NCI-H226 (cell line): ENCODE measurements at regions not wholly inside any gene's neighbourhood (a gene's known extent, or its start where the extent isn't known, plus 50 kb on each side); places are given as distances from the start of the nearest gene placed in this dataset.

ENCODE experiments used
- DNase-seq: peaks from one replicate; pipeline ENCODE4 v3.0.0-alpha.2; 2015

DNA sequence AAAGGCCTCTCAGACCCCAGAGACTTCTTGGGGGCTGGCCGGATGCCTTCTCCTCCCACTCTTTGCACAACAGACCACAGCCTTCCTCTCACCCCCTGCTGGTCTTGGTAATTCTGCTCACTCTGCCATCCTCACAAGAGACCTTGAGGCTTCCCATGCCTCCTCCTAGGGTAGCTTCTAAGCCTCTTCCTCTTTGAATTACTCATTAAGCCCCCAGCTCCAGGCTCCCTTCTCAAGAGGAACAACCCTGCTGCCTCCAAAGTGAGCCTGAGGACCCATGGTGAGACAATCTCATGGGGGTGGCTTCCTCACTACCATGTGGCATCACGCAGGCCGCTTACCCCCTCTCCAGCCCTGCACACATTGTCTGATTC lies 184.6 kb upstream of the SYT13 start:
- DNase-seq, result no peak

DNA sequence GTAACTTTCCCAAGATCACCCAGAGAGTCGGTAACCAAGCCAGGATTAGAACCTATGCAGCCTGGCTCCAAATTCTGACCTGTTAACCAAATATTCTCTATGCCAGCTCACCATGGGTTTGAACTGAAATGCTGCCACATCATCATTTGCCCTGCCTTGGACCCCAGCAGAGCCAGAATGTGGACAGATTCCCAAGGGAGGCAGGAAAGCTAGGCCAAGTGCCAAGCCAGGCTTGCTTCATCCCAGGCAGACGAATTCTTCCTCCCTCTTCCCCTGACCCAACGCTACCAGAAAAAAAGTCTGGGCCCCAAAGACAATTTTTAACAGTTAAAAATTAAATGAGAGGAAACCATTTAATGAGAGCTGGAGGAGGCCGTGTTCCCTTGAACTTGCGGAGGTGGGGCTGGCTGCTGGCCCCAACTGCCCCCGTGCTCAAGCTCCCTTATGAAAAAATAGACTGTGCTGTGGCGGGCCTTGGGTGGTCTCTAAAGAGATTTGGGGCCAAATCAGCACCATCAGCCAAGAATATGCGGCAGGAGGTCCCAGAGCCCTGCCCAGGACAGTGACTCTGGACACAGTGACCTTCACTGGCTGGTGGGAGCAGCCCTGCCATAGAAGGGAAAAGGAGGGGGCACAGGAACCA lies 184.1 kb upstream of the SYT13 start:
- peak; percentile 66 for DNase-seq

DNA sequence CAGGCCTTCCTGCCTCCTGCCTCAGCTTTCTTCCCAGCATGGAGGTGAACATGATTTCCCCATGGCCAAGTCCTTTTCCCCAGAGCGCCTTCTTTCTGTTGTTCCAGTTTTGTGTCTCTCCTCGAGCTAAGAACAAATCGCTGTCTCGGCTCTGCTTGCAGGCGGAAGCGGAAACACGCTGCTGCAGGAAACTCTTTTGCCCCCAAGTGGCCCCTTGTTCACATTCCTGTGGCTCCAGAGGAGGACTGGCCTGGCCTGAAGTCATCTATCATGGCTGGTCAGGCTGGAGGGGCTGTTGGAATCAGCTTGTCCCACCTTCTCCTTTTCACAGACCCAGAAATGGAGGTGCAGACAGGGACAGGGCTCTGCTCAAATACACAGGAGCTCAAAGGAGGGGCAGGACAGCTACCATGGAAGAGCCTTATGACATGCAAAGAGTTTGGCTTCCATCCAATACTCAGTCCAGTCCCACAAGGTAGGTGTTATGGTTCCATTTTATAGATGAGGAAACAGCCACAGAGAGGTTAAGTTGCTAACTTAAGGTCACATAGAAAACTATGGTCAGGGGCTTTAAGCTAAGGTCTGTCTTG lies 182.2 kb upstream of the SYT13 start:
- DNase-seq, result no peak

DNA sequence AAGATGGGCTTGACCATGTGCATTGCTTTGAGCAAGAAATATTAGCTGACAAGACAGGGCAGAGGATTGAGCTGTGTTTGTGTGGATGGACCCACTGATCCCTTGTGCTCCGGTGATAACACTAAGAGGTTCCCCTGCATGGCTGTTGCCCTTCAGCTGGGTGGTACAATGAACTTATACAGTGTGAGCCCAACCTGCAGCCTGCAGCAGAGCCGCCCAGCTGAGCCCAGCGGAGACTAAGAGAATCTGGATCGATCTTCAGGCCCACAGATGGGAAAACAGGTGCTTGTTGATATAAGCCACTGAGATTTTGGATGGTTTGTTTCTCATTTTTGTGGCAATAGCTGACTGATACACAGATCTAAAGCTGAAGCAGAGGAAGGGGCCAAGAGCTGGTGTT lies 177.4 kb upstream of the SYT13 start:
- DNase-seq, result no peak

DNA sequence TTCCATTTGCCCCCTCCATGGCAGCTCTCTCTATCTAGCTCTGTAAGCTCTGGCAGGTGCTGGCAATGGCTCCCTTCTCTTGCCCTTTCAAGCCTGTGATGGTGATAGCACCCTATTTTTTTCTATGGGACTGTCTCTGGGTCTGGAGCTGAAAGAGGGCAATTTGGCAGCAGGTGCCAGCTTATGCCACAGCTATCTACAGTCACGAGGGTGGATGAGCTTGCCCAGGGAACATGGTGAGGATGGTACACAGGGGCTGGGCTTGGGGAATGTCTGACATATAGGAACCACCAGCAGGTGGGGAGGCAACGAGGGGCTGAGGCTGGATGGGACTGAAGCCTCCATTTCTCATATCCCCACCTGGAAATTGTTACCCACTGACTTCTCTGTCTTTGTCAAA lies 175.4 kb upstream of the SYT13 start:
- DNase-seq, result no peak

DNA sequence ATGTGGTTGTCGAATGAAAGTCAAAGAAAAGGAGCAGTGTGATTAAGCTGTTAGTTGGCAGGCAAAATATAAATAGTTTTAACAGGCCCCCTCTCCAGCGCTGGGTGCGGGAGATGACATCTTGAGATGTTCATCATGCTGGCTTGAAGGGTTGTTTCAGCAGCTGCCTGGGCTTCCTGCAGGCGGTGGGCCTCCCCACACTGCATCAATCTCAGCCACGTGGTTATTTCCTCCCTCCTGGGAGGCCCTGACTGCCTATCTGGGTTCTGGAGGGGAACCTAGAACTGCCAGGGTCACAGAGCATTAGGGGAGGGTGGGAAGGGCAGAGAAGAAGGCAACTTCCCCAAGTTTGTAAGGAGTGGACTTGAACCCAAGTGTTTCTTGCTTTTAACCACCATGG lies 173.3 kb upstream of the SYT13 start:
- DNase-seq, result no peak

GRCh38 chr11:45458269-45458668 lies 172.1 kb upstream of the SYT13 start:
- DNase-seq, result no peak

GRCh38 chr11:45457649-45458048 lies 171.5 kb upstream of the SYT13 start:
- peak; percentile 91 for DNase-seq

- DNase-seq, result no peak
Measured at GRCh38 chr11:45456686-45457085, 170.5 kb upstream of the SYT13 start.

DNA sequence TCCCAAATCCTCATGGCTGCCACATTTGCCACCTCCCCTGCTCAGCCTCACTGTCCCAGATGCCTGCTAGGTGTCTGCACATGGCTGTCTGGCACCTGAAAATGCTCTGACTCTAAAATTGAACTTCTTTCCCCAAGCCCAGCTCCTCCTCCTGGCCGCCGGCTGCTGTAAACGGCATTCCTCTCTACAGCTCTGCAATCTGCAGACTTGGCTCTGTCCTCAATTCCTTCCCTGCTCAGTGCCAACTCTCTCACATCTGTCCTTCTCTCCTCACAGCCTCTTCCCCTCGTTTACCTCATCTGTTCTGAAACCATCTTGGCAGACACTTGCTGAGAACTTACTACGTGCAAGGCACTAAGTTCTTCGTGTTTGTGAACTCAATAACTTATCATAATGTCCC lies 169.4 kb upstream of the SYT13 start:
- no peak for DNase-seq

DNA sequence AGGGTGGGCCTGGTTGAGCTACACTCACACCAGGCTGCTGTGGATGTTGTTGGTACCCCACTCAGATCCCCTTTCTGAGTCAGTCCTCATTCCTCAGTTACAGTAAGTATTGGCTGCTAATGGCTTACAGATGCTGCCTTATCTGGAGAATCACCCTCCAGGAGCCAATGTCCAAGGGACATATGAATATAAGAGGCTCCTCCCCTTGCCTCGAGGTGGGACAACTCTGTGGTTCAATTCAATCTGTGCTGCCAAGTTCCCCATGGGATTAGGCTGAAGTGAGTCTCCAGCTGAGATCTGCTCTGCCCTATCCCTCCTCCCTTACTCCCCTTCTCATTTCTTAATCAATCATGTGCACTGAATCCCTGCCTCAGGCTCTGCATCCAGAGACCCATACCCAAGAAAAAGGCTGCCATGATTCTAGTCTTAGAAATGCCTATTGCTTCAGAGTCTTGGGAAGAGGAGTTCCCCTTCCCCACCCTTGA lies 168.8 kb upstream of the SYT13 start:
- no peak for DNase-seq

DNA sequence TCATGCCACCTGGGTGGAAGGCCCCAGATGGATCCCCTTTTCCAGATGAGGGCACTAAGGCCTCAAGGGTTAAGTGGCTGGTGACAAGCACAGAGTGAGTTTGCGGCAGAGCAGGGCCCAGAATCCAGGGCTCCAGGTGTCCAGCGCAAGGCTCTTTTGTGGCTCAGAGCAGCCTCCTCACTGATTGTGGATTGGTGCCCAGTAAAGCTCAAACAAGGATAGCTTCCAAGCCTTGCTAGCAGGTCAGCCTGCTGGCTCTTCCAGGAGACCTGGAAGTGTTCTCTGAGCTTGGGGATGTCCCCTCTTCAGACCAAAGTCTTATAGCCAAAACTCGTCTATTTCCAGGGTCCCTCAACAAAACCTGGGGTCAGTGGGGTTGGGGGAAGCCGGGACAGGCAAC lies 167.6 kb upstream of the SYT13 start:
- DNase-seq, result no peak

- no peak for DNase-seq
Measured at GRCh38 chr11:45451766-45452440, 165.8 kb upstream of the SYT13 start.

DNA sequence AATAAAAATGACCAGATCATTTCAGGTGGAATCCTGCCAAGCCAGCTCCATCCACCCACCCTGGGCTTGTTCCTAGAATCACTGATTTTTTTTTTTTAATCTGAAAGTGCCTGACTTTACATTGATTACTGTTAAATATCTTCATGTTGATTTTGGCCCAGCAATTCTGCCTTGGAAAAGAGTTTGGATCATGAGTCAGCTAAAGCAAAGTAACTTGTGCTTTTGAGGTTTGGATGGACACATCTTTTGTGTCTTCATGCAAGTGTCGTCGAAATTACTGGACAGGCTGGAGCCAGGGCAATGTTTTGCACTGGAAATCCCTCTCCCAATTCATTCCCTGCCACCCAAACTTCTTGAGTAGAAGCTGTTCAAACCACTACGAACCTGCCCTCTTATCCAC lies 164.0 kb upstream of the SYT13 start:
- DNase-seq, result no peak

GRCh38 chr11:45449036-45449601 lies 163.0 kb upstream of the SYT13 start:
- no peak for DNase-seq

- no peak for DNase-seq
Measured at GRCh38 chr11:45448561-45448960, 162.4 kb upstream of the SYT13 start.

- no peak for DNase-seq
Measured at GRCh38 chr11:45446998-45447397, 160.9 kb upstream of the SYT13 start.

- DNase-seq, result no peak
Measured at GRCh38 chr11:45446434-45446833, 160.3 kb upstream of the SYT13 start.

DNA sequence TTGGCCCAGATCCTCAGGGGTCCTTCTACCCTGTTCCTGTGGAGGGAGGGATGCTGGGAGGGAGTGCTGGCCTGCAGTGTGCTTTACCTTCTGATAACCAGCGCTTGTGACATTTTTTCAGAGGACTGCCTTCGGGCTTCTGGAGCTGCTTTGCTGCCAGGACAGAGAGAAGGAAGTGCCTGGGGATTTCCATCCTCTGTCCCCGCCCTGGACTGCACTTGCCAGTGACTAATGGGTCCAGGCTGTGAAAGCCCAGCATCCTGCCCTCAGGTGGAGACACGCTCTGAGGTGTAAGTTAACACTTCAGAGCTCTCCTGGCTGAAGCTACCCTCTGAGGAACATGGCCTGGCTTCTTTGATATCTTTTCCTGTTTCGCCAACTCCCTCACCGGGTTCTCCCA lies 158.7 kb upstream of the SYT13 start:
- DNase-seq, result peak; percentile 61

- DNase-seq, result no peak
Measured at GRCh38 chr11:45440111-45440510, 154.0 kb upstream of the SYT13 start.

DNA sequence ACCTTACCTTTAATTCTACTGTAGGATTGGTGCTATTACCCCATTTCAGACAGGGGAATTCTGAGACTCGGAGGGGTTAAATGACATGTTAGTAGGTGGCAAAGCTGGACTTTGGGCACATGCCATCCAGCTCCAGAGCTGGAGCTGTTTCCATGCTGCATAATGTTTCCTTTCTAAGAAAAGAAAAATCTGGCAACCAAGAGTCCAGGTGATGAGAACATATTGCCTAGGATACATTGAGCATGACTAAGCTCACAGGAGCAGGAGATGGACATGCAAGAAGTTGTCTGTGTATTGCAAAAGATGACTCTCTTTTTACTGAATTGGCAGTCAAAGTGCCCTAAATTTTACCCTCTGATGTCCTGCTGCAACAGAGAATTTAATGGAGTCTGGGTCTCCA lies 150.8 kb upstream of the SYT13 start:
- DNase-seq, result no peak

GRCh38 chr11:45436118-45436517 lies 150.0 kb upstream of the SYT13 start:
- DNase-seq, result no peak

DNA sequence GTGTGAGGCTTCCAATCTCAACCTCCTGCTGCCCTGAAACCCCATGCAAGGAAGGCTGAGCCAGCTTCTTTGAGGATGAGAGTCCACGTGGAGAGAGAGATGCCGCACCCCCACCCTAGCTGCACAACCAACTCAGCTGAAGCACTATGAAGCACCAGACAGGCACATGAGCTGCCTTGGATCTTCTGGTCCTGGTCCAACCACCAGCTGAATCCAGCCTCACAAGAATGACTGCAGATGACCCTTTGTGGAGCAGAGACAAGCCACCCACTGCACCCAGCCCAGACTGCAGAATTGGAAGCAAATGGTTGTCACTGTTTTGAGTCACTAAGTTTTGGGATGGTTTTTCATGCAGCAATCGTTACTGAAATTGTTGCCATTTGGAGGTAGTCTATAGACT lies 149.6 kb upstream of the SYT13 start:
- no peak for DNase-seq

GRCh38 chr11:45432910-45433309 lies 146.8 kb upstream of the SYT13 start:
- DNase-seq, result no peak
